IPS-18a (cell line): ENCODE measurements at regions not wholly inside any gene's neighbourhood (a gene's known extent, or its start where the extent isn't known, plus 50 kb on each side); places are given as distances from the start of the nearest gene placed in this dataset.

Experiments
- H3K27ac ChIP-seq: one replicate; pipeline ENCODE4 v1.5.1; 2013; ENCODE audit warnings: low read length
- H3K27me3 ChIP-seq: one replicate; pipeline ENCODE4 v1.6.1; 2013; ENCODE audit warnings: mild to moderate bottlenecking, low read length; ENCODE audit not compliant: control insufficient read depth, insufficient read depth
- H3K36me3 ChIP-seq: one replicate; pipeline ENCODE4 v1.6.1; 2013; ENCODE audit warnings: low read depth, low read length; ENCODE audit not compliant: control insufficient read depth
- H3K4me1 ChIP-seq: one replicate; pipeline ENCODE4 v1.6.1; 2013; ENCODE audit warnings: low read depth, low read length; ENCODE audit not compliant: control insufficient read depth
- H3K4me3 ChIP-seq: one replicate; pipeline ENCODE4 v1.5.1; 2013; ENCODE audit warnings: low read length
- H3K9ac ChIP-seq: one replicate; pipeline ENCODE4 v1.6.1; 2013; ENCODE audit warnings: mild to moderate bottlenecking, low read length, moderate library complexity
- H3K9me3 ChIP-seq: one replicate; pipeline ENCODE4 v1.6.1; 2013; ENCODE audit warnings: low read depth, low read length; ENCODE audit not compliant: control insufficient read depth

DNA sequence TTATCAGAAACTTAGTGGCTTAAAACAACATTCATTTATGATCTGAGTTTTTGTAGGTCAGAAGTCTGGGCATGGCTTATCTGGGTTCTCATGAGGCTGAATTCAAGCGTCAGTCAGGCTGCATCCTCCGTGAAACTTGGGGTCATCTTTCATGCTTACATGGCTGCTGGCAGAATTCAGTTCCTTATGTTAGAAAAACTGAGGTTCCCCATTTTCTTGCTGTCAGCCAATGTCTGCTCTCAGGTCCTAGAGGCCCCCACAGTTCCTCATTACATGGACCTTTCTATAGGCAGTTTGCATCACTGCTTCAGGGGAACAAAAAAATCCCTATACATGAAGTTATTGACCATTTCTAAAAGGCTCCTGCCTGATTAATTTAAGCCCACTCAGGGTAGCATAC, 83.8 kb upstream of the NMUR2 start:
- Histone ChIP-seq H3K4me3 (no peak overlapping the region), H3K27me3 (no peaks in the 10 kb centered on the region), H3K9ac (no peak overlapping the region), H3K27ac (no peak overlapping the region), H3K4me1 (no peaks in the 10 kb centered on the region), H3K9me3 (no peaks in the 10 kb centered on the region), H3K36me3 (no peaks in the 10 kb centered on the region)

- Histone ChIP-seq H3K27me3 (no peaks in the 10 kb centered on the region), H3K4me3 (no peak overlapping the region)
These were observed 94.9 kb upstream of the NMUR2 start for GRCh38 chr5:152499814-152500535.

DNA sequence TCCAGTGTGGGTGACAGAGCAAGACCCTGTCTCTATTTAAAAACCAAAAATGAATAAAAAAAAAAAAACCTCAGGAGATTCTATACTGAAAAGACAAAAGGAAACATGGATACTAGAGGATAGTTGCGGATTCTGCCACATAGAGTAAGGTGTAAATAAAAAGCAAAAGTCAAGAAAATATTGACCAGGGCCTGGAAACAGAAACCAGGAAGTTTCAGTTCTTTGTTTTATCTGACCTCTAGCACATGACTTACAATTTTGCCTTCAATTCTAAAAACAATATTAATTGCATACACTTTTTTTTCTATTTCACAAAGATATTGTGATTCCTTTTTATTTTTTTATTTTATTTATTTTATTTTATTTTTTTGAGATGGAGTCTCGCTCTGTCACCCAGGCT, 96.2 kb upstream of the NMUR2 start:
- Histone ChIP-seq H3K36me3 (no peaks in the 10 kb centered on the region), H3K27ac (no peak overlapping the region), H3K9ac (no peak overlapping the region), H3K4me3 (no peak overlapping the region), H3K4me1 (no peaks in the 10 kb centered on the region), H3K9me3 (no peaks in the 10 kb centered on the region), H3K27me3 (no peaks in the 10 kb centered on the region)

More at GRCh38 chr5:152499814-152500535, 94.9 kb upstream of the NMUR2 start:
- Histone ChIP-seq H3K9ac (no peak overlapping the region), H3K27ac (no peak overlapping the region), H3K36me3 (no peaks in the 10 kb centered on the region), H3K4me1 (no peaks in the 10 kb centered on the region), H3K9me3 (peaks cover 3% of the 10 kb centered on the region)

DNA sequence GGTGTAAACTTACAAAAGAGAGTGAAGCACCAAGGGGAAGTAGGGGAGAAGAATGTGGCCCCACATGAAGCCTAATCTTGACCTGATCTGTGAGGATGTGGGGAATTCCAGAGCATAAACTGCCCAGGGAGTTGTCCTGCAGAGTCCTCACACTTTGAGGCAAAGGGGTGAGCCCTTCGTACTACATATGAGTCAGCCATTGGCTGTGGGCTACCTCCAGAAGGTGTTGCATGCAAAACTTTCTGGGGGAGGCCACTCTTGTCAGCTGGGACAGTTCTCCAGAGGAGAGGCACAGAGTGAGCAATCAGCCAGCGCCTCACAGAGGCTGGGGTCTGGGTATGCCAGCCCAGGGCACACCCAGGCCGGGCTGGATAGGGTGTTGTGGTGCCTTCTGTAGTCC, 98.1 kb upstream of the NMUR2 start:
- Histone ChIP-seq H3K36me3 (no peaks in the 10 kb centered on the region), H3K4me3 (no peak overlapping the region), H3K9ac (no peak overlapping the region), H3K4me1 (no peaks in the 10 kb centered on the region), H3K27ac (no peak overlapping the region), H3K9me3 (no peaks in the 10 kb centered on the region), H3K27me3 (no peaks in the 10 kb centered on the region)

DNA sequence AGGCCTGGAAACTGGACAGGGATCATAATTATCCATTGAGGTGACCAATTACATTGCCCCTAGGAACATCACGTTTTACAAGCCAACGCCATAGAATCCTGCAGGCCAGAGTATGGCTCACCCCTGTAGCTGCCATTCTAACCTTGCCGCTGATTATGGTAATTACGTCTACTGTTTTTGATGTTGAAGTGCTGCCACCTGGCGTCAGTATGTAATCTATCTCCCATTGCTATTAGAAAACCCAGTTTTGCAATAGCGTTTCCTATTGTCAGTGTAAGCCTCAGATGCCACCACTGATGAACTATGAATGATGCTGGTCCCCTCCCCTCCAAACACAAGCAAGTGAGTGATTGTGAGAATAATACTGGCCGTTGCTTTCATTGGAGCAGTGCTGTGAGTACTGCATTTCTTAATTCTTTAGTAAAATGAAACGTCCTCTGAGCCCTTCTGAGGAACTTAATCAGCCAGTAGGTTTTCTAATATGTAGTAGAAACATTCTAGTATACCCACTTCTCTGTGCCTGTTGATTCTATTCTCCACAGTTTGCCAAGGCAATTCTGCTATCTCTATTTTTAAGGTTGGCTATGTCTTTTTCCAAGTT, 100.5 kb upstream of the NMUR2 start:
- no peaks in the 10 kb centered on the region for H3K4me1 ChIP-seq
- no peak overlapping the region for H3K27ac ChIP-seq

GRCh38 chr5:152511120-152511519, 106.0 kb upstream of the NMUR2 start:
- H3K4me3 ChIP-seq: no peak overlapping the region

More for the DNA sequence above, 100.5 kb upstream of the NMUR2 start:
- Histone ChIP-seq H3K9me3 (no peaks in the 10 kb centered on the region), H3K4me3 (no peak overlapping the region), H3K27me3 (no peaks in the 10 kb centered on the region), H3K36me3 (no peaks in the 10 kb centered on the region), H3K9ac (no peak overlapping the region)

GRCh38 chr5:152511531-152512132, 106.6 kb upstream of the NMUR2 start:
- Histone ChIP-seq H3K4me3 (no peak overlapping the region), H3K9ac (no peak overlapping the region), H3K27ac (no peak overlapping the region), H3K4me1 (peaks cover 6% of the 10 kb centered on the region), H3K36me3 (no peaks in the 10 kb centered on the region), H3K27me3 (no peaks in the 10 kb centered on the region), H3K9me3 (no peaks in the 10 kb centered on the region)

More at GRCh38 chr5:152511120-152511519, 106.0 kb upstream of the NMUR2 start:
- Histone ChIP-seq H3K27ac (no peak overlapping the region), H3K4me1 (peaks cover 6% of the 10 kb centered on the region), H3K9me3 (no peaks in the 10 kb centered on the region), H3K9ac (no peak overlapping the region), H3K27me3 (no peaks in the 10 kb centered on the region), H3K36me3 (no peaks in the 10 kb centered on the region)

GRCh38 chr5:152514827-152515397, 109.8 kb upstream of the NMUR2 start:
- H3K9me3 ChIP-seq: no peaks in the 10 kb centered on the region
- H3K36me3 ChIP-seq: no peaks in the 10 kb centered on the region
- H3K9ac ChIP-seq: no peak overlapping the region
- H3K4me3 ChIP-seq: no peak overlapping the region
- H3K27me3 ChIP-seq: no peaks in the 10 kb centered on the region
- H3K27ac ChIP-seq: no peak overlapping the region
- peaks cover 6% of the 10 kb centered on the region for H3K4me1 ChIP-seq

DNA sequence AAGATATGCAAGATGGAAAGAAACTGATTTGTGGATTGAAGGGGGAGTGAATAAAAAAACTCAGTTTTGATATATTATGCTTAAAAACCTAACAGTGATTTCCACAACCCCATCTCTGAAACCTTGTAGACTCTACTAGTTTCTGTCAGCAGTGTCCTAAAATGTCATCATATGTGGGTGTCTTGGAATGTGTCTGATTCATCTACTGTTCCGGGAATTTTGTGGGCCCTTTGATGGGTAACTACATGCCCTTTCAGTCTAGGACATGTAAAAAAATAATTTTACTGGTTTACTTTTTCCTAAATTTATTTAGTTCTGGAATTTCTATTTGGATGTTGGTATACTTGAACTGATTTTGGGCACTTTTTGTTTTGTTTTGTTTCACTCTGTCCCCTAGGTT, 118.9 kb upstream of the NMUR2 start:
- Histone ChIP-seq H3K9ac (no peak overlapping the region), H3K4me3 (no peak overlapping the region), H3K27me3 (no peaks in the 10 kb centered on the region), H3K36me3 (no peaks in the 10 kb centered on the region), H3K9me3 (no peaks in the 10 kb centered on the region), H3K27ac (no peak overlapping the region), H3K4me1 (peaks cover 6% of the 10 kb centered on the region)

- H3K36me3 ChIP-seq: no peaks in the 10 kb centered on the region
- H3K27me3 ChIP-seq: no peaks in the 10 kb centered on the region
- no peak overlapping the region for H3K27ac ChIP-seq
- H3K9ac ChIP-seq: no peak overlapping the region
- H3K4me1 ChIP-seq: peaks cover 19% of the 10 kb centered on the region
- H3K9me3 ChIP-seq: no peaks in the 10 kb centered on the region
- H3K4me3 ChIP-seq: no peak overlapping the region
These were observed 122.4 kb upstream of the NMUR2 start for GRCh38 chr5:152527358-152528052.

GRCh38 chr5:152529440-152529839, 124.4 kb upstream of the NMUR2 start:
- H3K9me3 ChIP-seq: no peaks in the 10 kb centered on the region
- H3K4me1 ChIP-seq: peaks cover 19% of the 10 kb centered on the region
- no peaks in the 10 kb centered on the region for H3K36me3 ChIP-seq
- no peaks in the 10 kb centered on the region for H3K27me3 ChIP-seq
- H3K9ac ChIP-seq: no peak overlapping the region
- no peak overlapping the region for H3K27ac ChIP-seq
- no peak overlapping the region for H3K4me3 ChIP-seq
